ENCODE measurements at regions not wholly inside any gene's neighbourhood (a gene's known extent, or its start where the extent isn't known, plus 50 kb on each side); places are given as distances from the start of the nearest gene placed in this dataset.

DNA sequence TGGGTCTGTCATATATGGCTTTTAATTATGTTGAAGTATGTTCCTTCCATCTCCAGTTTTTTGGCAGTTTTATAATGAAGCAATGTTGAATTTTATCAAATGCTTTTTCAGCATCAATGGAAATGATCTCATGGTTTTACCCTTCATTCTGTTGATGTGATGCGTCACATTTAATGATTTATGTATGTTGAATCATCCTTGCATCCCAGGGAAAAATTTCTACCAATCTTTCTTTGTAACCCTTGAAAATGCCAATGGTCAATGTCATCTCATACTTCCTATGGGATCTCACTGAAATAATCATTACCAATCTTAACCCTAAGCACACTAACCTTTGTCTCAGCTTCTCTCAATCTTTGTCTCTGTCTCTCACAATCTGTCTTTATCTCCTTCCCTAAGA lies 1004.0 kb downstream of the KCNT2 start:
- no peak overlapping the region for H3K4me3 ChIP-seq (ENCODE audit: low read length)
- H3K9me2 ChIP-seq (replicated peaks; ENCODE audit: control insufficient read depth, low read length): no peaks in the 10 kb centered on the region
- no peaks in the 10 kb centered on the region for H3F3A ChIP-seq (ENCODE audit: control insufficient read depth, insufficient read depth)
- H4K20me1 ChIP-seq (ENCODE audit: control insufficient read depth, insufficient read depth, low read depth, low read length): no peaks in the 10 kb centered on the region
- H3K4me2 ChIP-seq (ENCODE audit: low read length): no peak overlapping the region
- no peaks in the 10 kb centered on the region for H3K4me1 ChIP-seq (ENCODE audit: control insufficient read depth, low read length)
- H3K9me3 ChIP-seq (ENCODE audit: control insufficient read depth, insufficient read depth, low read length): no peaks in the 10 kb centered on the region
- H3K27me3 ChIP-seq (ENCODE audit: control insufficient read depth, low read length): no peaks in the 10 kb centered on the region
- TF ChIP-seq EZH2phosphoT487 (IDR thresholded peaks at IDR 0.05; ENCODE audit: borderline replicate concordance, low read length) (no peak), CTCF (IDR thresholded peaks at IDR 0.05; ENCODE audit: low read depth, low read length, poor library complexity, severe bottlenecking) (no peak)
- no peaks in the 10 kb centered on the region for H3K79me2 ChIP-seq (ENCODE audit: control insufficient read depth, low read length)
- H3K36me3 ChIP-seq (ENCODE audit: control insufficient read depth, low read length): no peaks in the 10 kb centered on the region
- no peak overlapping the region for H3K27ac ChIP-seq (ENCODE audit: low read depth, low read length)

GRCh38 chr1:195597891-195598290 lies 1010.3 kb downstream of the KCNT2 start:
- H3K9me3 ChIP-seq (ENCODE audit: control insufficient read depth, insufficient read depth, low read length): no peaks in the 10 kb centered on the region
- TF ChIP-seq CTCF (IDR thresholded peaks at IDR 0.05; ENCODE audit: low read depth, low read length, poor library complexity, severe bottlenecking): no peak
- no peak for TF ChIP-seq EZH2phosphoT487 (IDR thresholded peaks at IDR 0.05; ENCODE audit: borderline replicate concordance, low read length)
- H3K36me3 ChIP-seq (ENCODE audit: control insufficient read depth, low read length): no peaks in the 10 kb centered on the region
- H3F3A ChIP-seq (ENCODE audit: control insufficient read depth, insufficient read depth): no peaks in the 10 kb centered on the region
- H3K9me2 ChIP-seq (replicated peaks; ENCODE audit: control insufficient read depth, low read length): no peaks in the 10 kb centered on the region
- H4K20me1 ChIP-seq (ENCODE audit: control insufficient read depth, insufficient read depth, low read depth, low read length): no peaks in the 10 kb centered on the region
- H3K27me3 ChIP-seq (ENCODE audit: control insufficient read depth, low read length): no peaks in the 10 kb centered on the region
- no peaks in the 10 kb centered on the region for H3K79me2 ChIP-seq (ENCODE audit: control insufficient read depth, low read length)
- H3K27ac ChIP-seq (ENCODE audit: low read depth, low read length): no peak overlapping the region
- H3K4me3 ChIP-seq (ENCODE audit: low read length): no peak overlapping the region
- H3K4me2 ChIP-seq (ENCODE audit: low read length): no peak overlapping the region
- no peaks in the 10 kb centered on the region for H3K4me1 ChIP-seq (ENCODE audit: control insufficient read depth, low read length)

GRCh38 chr1:195594773-195595172 lies 1013.5 kb downstream of the KCNT2 start:
- H3F3A ChIP-seq (ENCODE audit: control insufficient read depth, insufficient read depth): no peaks in the 10 kb centered on the region
- no peaks in the 10 kb centered on the region for H3K9me3 ChIP-seq (ENCODE audit: control insufficient read depth, insufficient read depth, low read length)
- no peak overlapping the region for H3K27ac ChIP-seq (ENCODE audit: low read depth, low read length)
- H4K20me1 ChIP-seq (ENCODE audit: control insufficient read depth, insufficient read depth, low read depth, low read length): no peaks in the 10 kb centered on the region
- H3K27me3 ChIP-seq (ENCODE audit: control insufficient read depth, low read length): no peaks in the 10 kb centered on the region
- no peaks in the 10 kb centered on the region for H3K79me2 ChIP-seq (ENCODE audit: control insufficient read depth, low read length)
- no peaks in the 10 kb centered on the region for H3K9me2 ChIP-seq (replicated peaks; ENCODE audit: control insufficient read depth, low read length)
- H3K4me2 ChIP-seq (ENCODE audit: low read length): no peak overlapping the region
- H3K36me3 ChIP-seq (ENCODE audit: control insufficient read depth, low read length): no peaks in the 10 kb centered on the region
- H3K4me3 ChIP-seq (ENCODE audit: low read length): no peak overlapping the region
- no peaks in the 10 kb centered on the region for H3K4me1 ChIP-seq (ENCODE audit: control insufficient read depth, low read length)
- no peak for TF ChIP-seq EZH2phosphoT487 (IDR thresholded peaks at IDR 0.05; ENCODE audit: borderline replicate concordance, low read length)
- TF ChIP-seq CTCF (IDR thresholded peaks at IDR 0.05; ENCODE audit: low read depth, low read length, poor library complexity, severe bottlenecking): no peak

GRCh38 chr1:195594322-195594721 lies 1013.9 kb downstream of the KCNT2 start:
- Histone ChIP-seq H3K9me3 (ENCODE audit: control insufficient read depth, insufficient read depth, low read length) (no peaks in the 10 kb centered on the region), H3K27me3 (ENCODE audit: control insufficient read depth, low read length) (no peaks in the 10 kb centered on the region), H3K36me3 (ENCODE audit: control insufficient read depth, low read length) (no peaks in the 10 kb centered on the region), H3K9me2 (replicated peaks; ENCODE audit: control insufficient read depth, low read length) (no peaks in the 10 kb centered on the region), H3K4me2 (ENCODE audit: low read length) (no peak overlapping the region), H4K20me1 (ENCODE audit: control insufficient read depth, insufficient read depth, low read depth, low read length) (no peaks in the 10 kb centered on the region), H3K27ac (ENCODE audit: low read depth, low read length) (no peak overlapping the region), H3K4me1 (ENCODE audit: control insufficient read depth, low read length) (no peaks in the 10 kb centered on the region), H3F3A (ENCODE audit: control insufficient read depth, insufficient read depth) (no peaks in the 10 kb centered on the region), H3K4me3 (ENCODE audit: low read length) (no peak overlapping the region), H3K79me2 (ENCODE audit: control insufficient read depth, low read length) (no peaks in the 10 kb centered on the region)
- TF ChIP-seq EZH2phosphoT487 (IDR thresholded peaks at IDR 0.05; ENCODE audit: borderline replicate concordance, low read length) (no peak), CTCF (IDR thresholded peaks at IDR 0.05; ENCODE audit: low read depth, low read length, poor library complexity, severe bottlenecking) (no peak)
